ENCODE measurements at regions not wholly inside any gene's neighbourhood (a gene's known extent, or its start where the extent isn't known, plus 50 kb on each side); places are given as distances from the start of the nearest gene placed in this dataset.

DNA sequence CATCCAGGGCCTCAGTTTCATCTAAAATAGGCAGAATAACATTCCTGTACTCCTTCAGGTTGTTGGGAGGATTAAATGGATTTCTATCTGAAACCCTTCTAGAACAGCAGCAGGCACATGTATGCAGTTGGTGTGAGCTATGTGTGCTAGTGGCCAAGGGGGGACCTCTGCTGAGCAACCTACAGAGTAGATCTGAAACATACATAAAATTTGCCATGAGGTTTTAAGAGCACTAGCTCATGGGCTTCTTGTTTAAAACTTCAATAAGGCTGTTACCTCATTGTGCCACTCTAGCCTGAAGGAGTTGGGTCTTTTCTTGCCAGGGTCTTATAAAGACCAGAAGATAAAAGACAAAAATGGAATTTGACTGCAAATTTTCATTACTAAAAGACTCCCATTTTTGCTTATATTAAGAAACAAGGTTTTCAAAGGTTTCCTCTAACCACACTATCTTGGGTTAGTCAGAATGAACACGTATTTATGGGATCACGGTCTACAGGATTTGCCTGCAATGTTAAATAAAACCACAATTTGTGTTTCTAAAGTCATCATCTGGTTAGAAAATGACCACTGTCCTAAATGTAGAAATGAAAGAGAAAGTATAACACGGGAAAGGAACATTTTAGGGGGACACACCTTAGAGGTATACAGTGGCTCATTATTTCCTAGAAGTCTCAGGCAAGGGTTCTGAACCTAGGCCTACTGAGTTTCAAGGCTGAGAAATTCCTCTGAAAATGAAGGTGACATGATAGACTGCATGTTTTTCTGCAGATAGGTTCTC, 144.9 kb upstream of the OLIG3 start:
- Histone ChIP-seq H3K4me2 (ENCODE audit: low read depth, low read length) (no peak overlapping the region), H3K9ac (ENCODE audit: low read depth, low read length) (no peak overlapping the region), H3K56ac (ENCODE audit: extremely low read depth, insufficient read depth, low read length) (no peak overlapping the region), H2BK5ac (ENCODE audit: low read depth, low read length, poor library complexity, severe bottlenecking) (no peak overlapping the region), H3K4me3 (ENCODE audit: insufficient read depth, low read depth, low read length) (no peak overlapping the region), H3K27me3 (ENCODE audit: control insufficient read depth, insufficient read depth, low read length) (peaks cover 20% of the 10 kb centered on the region), H3K9me3 (ENCODE audit: control insufficient read depth, insufficient read depth, low read length) (no peaks in the 10 kb centered on the region), H3K4ac (ENCODE audit: low read depth, low read length) (no peak overlapping the region), H2AFZ (replicated peaks; ENCODE audit: low read length, poor library complexity) (no peak overlapping the region), H2BK15ac (ENCODE audit: low read depth, low read length) (no peak overlapping the region), H3K18ac (ENCODE audit: low read depth, low read length) (no peak overlapping the region), H2AK5ac (ENCODE audit: low read depth, low read length) (no peak overlapping the region), H2BK120ac (ENCODE audit: low read depth, low read length) (no peak overlapping the region), H3K23ac (ENCODE audit: low read depth, low read length) (no peak overlapping the region), H3K36me3 (ENCODE audit: control insufficient read depth, insufficient read depth, low read length) (no peaks in the 10 kb centered on the region), H3K27ac (ENCODE audit: insufficient read depth, low read length) (no peak overlapping the region), H3K79me1 (ENCODE audit: low read depth in 1 of 2, low read length in 2 of 2) (no peaks in the 10 kb centered on the region), H2BK20ac (ENCODE audit: low read depth, low read length) (no peak overlapping the region), H4K8ac (ENCODE audit: low read depth in 2 of 2, low read length in 2 of 2) (no peak overlapping the region), H2AK9ac (replicated peaks; ENCODE audit: low read depth, low read length, poor library complexity) (no peak overlapping the region), H4K20me1 (ENCODE audit: insufficient read depth, low read length) (no peaks in the 10 kb centered on the region), H4K91ac (ENCODE audit: insufficient read depth, low read depth, low read length) (no peak overlapping the region), H3K9me1 (ENCODE audit: insufficient read depth, low read length) (no peaks in the 10 kb centered on the region), H3K4me1 (ENCODE audit: control insufficient read depth, insufficient read depth, low read length) (no peaks in the 10 kb centered on the region), H4K5ac (ENCODE audit: low read depth, low read length) (no peak overlapping the region), H3K14ac (replicated peaks; ENCODE audit: low read depth, low read length) (no peak overlapping the region)
- BruUV-seq (replicated peaks): no TSS peak
- ATAC-seq (ENCODE audit: low read depth) (no peak), DNase-seq (no peak)
- ChIA-PET POLR2A (ENCODE audit: unreplicated experiment) (no interaction called here), CTCF (no interaction called here)
- in situ Hi-C loops (cut with MboI; ENCODE audit: low sequenced_read_pairs) (no loop called here), intact Hi-C loops (cut with micrococcal nuclease) (loop anchor here (5.0 kb wide), 1 partner anchor 792 kb away; no protein-coding TSS in a partner anchor), dilution Hi-C loops (cut with HindIII; ENCODE audit: low sequenced_read_pairs, unreplicated experiment) (no loop called here)
- TF ChIP-seq SMC3 (IDR thresholded peaks at IDR 0.05; ENCODE audit: low read depth, low read length) (no peak), NFE2L2 (IDR thresholded peaks at IDR 0.05; ENCODE audit: low read depth, low read length) (no peak), MAFK (IDR thresholded peaks at IDR 0.05; ENCODE audit: low read depth, low read length) (no peak), RAD21 (IDR thresholded peaks at IDR 0.05; ENCODE audit: low read length) (no peak)
- TF ChIP-seq, protein P1, sequence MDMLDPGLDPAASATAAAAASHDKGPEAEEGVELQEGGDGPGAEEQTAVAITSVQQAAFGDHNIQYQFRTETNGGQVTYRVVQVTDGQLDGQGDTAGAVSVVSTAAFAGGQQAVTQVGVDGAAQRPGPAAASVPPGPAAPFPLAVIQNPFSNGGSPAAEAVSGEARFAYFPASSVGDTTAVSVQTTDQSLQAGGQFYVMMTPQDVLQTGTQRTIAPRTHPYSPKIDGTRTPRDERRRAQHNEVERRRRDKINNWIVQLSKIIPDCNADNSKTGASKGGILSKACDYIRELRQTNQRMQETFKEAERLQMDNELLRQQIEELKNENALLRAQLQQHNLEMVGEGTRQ (IDR thresholded peaks at IDR 0.05; ENCODE audit: low read depth, low read length): no peak
- no CpG with 5 or more reads among the region's 3 CpGs for WGBS, 2 experiments (ENCODE audit: extremely low coverage in 2 of 2, insufficient read length in 1 of 2)
